ENCODE measurements at regions not wholly inside any gene's neighbourhood (a gene's known extent, or its start where the extent isn't known, plus 50 kb on each side); places are given as distances from the start of the nearest gene placed in this dataset.

DNA sequence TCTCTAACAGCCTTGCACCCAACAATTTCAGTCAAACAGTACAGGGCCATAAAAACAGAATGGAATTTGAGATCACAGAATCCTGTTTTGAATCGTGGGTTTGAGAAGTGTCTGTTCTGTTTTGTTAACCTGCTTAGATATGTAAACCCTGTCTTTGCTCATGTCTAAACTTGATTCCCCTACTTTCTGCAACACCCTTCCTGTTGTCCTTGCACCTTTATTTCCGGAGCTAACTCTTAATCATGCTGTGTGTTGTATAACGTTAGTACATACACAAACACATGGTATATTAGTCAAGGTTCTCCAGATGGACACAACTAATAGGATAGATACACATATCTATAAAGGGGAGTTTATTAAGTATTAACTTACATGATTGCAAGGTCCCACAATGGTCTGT, 2229.2 kb upstream of the C9orf72 start:
- Histone ChIP-seq H3K9me3 (no peaks in the 10 kb centered on the region), H3K27me3 (no peaks in the 10 kb centered on the region), H3K4me3 (no peak overlapping the region), H3K4me1 (no peaks in the 10 kb centered on the region), H3K36me3 (no peaks in the 10 kb centered on the region), H3K27ac (no peak overlapping the region)
- no peak for ATAC-seq
- intact Hi-C loops (cut with DNase I) = no loop called here
- DNase-seq = no peak
- TF ChIP-seq, protein P1, sequence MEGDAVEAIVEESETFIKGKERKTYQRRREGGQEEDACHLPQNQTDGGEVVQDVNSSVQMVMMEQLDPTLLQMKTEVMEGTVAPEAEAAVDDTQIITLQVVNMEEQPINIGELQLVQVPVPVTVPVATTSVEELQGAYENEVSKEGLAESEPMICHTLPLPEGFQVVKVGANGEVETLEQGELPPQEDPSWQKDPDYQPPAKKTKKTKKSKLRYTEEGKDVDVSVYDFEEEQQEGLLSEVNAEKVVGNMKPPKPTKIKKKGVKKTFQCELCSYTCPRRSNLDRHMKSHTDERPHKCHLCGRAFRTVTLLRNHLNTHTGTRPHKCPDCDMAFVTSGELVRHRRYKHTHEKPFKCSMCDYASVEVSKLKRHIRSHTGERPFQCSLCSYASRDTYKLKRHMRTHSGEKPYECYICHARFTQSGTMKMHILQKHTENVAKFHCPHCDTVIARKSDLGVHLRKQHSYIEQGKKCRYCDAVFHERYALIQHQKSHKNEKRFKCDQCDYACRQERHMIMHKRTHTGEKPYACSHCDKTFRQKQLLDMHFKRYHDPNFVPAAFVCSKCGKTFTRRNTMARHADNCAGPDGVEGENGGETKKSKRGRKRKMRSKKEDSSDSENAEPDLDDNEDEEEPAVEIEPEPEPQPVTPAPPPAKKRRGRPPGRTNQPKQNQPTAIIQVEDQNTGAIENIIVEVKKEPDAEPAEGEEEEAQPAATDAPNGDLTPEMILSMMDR (IDR thresholded peaks at IDR 0.05) = no peak

DNA sequence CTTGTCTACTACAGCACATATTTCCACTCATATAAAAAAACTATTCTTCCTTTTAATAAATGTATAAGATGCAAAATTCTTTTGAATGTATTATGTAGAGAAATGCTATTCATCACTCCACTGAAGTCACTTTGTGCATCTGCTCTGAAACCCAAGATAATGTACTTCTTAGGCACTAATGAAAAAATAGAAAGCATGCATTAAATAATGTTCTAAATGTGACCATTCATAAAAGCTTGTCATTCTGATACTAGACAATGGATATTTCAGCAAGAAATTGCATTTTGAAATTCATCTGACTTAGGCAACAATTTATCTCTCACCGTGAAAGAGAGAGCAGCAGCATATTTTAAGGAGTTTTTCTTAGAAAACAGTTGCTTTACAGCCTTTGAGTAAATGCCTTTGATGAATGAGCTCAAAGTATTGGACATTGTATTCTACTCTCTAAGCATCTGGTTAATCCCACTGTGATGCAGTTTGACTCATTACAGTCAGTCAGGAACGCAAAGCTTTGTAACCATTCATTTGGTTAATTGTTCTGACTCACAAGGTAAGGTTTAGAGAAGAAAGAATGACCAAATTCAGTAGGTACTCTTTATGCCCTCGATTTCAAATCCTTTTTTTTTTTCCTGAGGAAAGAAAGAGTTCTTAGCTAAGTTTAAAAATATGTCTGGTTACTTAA, 2233.8 kb upstream of the C9orf72 start:
- ATAC-seq (no peak), DNase-seq (no peak)
- Histone ChIP-seq H3K4me1 (no peaks in the 10 kb centered on the region), H3K27ac (no peak overlapping the region), H3K36me3 (no peaks in the 10 kb centered on the region), H3K4me3 (no peak overlapping the region), H3K9me3 (peaks cover 0 to 21% of the 10 kb centered on the region in 2 donors), H3K27me3 (no peaks in the 10 kb centered on the region)
- TF ChIP-seq, protein P1 (IDR thresholded peaks at IDR 0.05) = no peak
- intact Hi-C loops (cut with DNase I) = no loop called here

DNA sequence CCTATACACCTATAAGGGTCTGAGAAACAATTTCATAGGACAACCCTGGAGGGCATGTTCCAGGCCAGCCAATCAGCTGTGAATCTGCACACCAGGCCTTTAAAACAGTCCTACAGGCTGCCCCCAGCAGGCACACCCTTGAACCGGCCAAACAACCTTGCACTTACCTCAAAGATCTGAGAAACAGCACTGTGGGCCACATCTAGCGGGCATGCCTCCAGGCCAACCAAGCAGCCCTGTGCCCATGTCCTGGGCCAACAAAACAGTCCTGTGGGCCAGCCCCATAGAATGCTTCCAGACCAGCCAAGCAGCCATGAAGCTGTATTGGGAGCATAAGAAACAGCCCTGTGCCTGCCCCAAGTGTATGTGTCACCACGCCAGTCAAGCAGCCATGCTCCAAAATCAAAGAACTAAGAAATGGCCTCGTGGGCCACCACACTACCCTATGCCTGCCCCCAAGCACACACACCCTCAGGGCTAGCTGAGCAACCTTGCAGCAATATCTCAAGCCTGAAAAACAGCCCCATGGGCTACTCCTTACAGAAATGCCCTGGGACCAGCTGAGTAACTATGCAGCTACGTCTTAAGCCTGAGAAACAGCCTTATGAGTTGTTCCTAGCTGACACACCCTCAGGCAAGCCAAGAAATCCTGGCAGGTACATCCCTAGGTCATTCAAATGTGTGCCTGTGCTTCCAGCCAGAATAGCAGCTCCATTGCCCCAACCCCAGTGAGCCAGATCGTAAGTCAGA, 2243.8 kb upstream of the C9orf72 start:
- Histone ChIP-seq H3K9me3 (peaks cover 0 to 45% of the 10 kb centered on the region in 2 donors), H3K36me3 (no peaks in the 10 kb centered on the region), H3K27me3 (no peaks in the 10 kb centered on the region), H3K4me3 (no peak overlapping the region), H3K27ac (no peak overlapping the region), H3K4me1 (no peaks in the 10 kb centered on the region)
- TF ChIP-seq, protein P1 (IDR thresholded peaks at IDR 0.05) = no peak
- DNase-seq (no peak), ATAC-seq (no peak)
- intact Hi-C loops (cut with DNase I) = no loop called here

DNA sequence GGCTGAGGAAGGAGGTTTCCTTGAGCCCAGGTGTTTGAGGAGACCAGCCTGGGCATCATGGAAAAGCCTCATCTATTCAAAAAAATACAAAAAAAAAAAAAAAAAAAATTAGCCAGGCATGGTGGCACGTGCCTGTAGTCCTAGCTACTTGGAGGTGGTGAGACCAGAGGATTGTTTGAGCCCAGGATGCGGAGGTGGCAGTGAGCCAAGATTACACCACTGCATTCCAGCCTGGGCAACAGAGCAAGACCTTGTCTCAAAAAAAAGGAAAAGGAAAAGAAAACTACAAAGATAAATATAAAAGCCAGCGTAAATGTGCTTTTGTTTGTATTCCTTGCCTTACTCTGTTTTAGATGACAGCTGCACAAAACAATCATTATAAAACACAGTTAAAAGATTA, 2249.2 kb upstream of the C9orf72 start:
- Histone ChIP-seq H3K4me3 (no peak overlapping the region), H3K36me3 (no peaks in the 10 kb centered on the region), H3K9me3 (peaks cover 0 to 36% of the 10 kb centered on the region in 2 donors), H3K27ac (no peak overlapping the region), H3K4me1 (no peaks in the 10 kb centered on the region), H3K27me3 (no peaks in the 10 kb centered on the region)
- ATAC-seq (no peak), DNase-seq (no peak)
- intact Hi-C loops (cut with DNase I) = no loop called here
- TF ChIP-seq, protein P1 (IDR thresholded peaks at IDR 0.05) = no peak

DNA sequence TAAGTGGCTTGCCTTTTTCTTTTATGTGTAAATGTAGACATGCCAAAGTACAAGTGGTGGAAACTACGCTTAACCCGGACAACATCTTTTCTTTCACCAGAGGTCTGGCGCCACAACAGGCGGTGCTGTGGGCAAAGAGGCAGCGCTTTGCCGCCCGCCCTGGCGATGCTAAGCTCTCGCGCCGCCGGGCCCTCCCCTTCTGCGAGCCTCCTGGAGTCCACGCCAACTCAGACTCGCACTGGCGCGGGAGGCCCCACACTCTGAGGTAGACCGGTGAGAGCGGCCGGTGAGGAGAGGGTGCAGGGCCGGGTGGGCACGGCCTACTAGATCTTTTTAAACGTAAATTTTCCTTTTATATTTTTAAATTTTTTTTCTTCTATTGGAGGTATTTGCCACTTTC, 2253.1 kb upstream of the C9orf72 start:
- no peak overlapping the region for H3K4me3 ChIP-seq
- ATAC-seq (no peak), DNase-seq (peak in 1 of 4 donors; percentile 78)
- peaks cover 0 to 19% of the 10 kb centered on the region in 2 donors for H3K9me3 ChIP-seq
- no peaks in the 10 kb centered on the region for H3K4me1 ChIP-seq
- H3K36me3 ChIP-seq = no peaks in the 10 kb centered on the region
- H3K27me3 ChIP-seq = no peaks in the 10 kb centered on the region
- TF ChIP-seq, protein P1 (IDR thresholded peaks at IDR 0.05) = no peak
- no peak overlapping the region for H3K27ac ChIP-seq
- intact Hi-C loops (cut with DNase I) = no loop called here
